ENCODE measurements at regions not wholly inside any gene's neighbourhood (a gene's known extent, or its start where the extent isn't known, plus 50 kb on each side); places are given as distances from the start of the nearest gene placed in this dataset.

DNA sequence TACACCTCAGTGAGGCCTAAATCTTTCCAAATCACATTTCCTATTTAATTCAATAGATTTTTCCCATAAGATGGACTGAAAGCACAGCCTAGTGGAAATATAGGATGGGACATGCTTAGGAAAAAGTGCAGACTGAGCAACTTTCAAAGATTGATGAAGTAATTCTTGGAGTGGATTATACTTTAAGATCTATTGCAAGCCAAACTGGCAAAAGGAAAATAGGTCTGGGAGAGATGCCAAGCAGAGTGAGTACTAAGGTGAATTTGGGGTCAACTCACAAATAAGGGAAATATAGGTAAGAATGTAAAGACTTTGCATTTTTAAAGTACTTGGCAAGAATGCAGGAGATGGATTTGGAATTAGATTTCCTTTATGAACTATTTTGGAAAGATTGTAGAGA, 170.2 kb upstream of the FOXG1 start:
- Histone ChIP-seq H2AFZ (ENCODE audit: control insufficient read depth, low read length) (no peak overlapping the region), H3K9me3 (ENCODE audit: control insufficient read depth, low read depth, low read length) (no peaks in the 10 kb centered on the region), H3K4me3 (ENCODE audit: control insufficient read depth in 2 of 3, extremely low read depth in 1 of 3, insufficient read depth in 2 of 3, low read depth in 1 of 3, low read length in 3 of 3) (no peak overlapping the region), H3K9ac (ENCODE audit: control insufficient read depth, extremely low read depth, insufficient read depth, low read length) (no peak overlapping the region), H3K27me3 (ENCODE audit: control insufficient read depth, extremely low read depth, insufficient read depth, low read length) (no peaks in the 10 kb centered on the region), H3K9me1 (ENCODE audit: control insufficient read depth, extremely low read depth, insufficient read depth, low read length) (no peaks in the 10 kb centered on the region), H3K27ac (ENCODE audit: control insufficient read depth, insufficient read depth, low read length) (no peak overlapping the region), H3K36me3 (ENCODE audit: control insufficient read depth in 2 of 2, extremely low read depth in 1 of 2, insufficient read depth in 2 of 2, low read length in 2 of 2) (no peaks in the 10 kb centered on the region), H3K4me2 (ENCODE audit: control insufficient read depth, extremely low read depth, insufficient read depth, low read depth, low read length) (no peak overlapping the region), H4K20me1 (ENCODE audit: control insufficient read depth, extremely low read depth, insufficient read depth, low read length) (no peaks in the 10 kb centered on the region), H3K4me1 (ENCODE audit: control insufficient read depth, extremely low read depth, insufficient read depth, low read length) (no peaks in the 10 kb centered on the region), H3K79me2 (ENCODE audit: control insufficient read depth, insufficient read depth, low read length) (no peaks in the 10 kb centered on the region)
- no peak for DNase-seq (ENCODE audit: low read depth, low spot score)
- FAIRE-seq = no peak
- dilution Hi-C loops (cut with MboI; ENCODE audit: extremely low pct_ligation_motif_present, low sequenced_read_pairs) = no loop called here
- TF ChIP-seq EZH2 (IDR thresholded peaks at IDR 0.05; ENCODE audit: low read length) = no peak
- TF ChIP-seq, protein P1, sequence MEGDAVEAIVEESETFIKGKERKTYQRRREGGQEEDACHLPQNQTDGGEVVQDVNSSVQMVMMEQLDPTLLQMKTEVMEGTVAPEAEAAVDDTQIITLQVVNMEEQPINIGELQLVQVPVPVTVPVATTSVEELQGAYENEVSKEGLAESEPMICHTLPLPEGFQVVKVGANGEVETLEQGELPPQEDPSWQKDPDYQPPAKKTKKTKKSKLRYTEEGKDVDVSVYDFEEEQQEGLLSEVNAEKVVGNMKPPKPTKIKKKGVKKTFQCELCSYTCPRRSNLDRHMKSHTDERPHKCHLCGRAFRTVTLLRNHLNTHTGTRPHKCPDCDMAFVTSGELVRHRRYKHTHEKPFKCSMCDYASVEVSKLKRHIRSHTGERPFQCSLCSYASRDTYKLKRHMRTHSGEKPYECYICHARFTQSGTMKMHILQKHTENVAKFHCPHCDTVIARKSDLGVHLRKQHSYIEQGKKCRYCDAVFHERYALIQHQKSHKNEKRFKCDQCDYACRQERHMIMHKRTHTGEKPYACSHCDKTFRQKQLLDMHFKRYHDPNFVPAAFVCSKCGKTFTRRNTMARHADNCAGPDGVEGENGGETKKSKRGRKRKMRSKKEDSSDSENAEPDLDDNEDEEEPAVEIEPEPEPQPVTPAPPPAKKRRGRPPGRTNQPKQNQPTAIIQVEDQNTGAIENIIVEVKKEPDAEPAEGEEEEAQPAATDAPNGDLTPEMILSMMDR (optimal IDR thresholded peaks at IDR 0.05 in 1 of 3, IDR thresholded peaks at IDR 0.05 in 1 of 3, conservative IDR thresholded peaks at IDR 0.05 in 1 of 3; ENCODE audit: extremely low read depth in 1 of 3, insufficient read depth in 2 of 3, low read length in 3 of 3) = no peak

DNA sequence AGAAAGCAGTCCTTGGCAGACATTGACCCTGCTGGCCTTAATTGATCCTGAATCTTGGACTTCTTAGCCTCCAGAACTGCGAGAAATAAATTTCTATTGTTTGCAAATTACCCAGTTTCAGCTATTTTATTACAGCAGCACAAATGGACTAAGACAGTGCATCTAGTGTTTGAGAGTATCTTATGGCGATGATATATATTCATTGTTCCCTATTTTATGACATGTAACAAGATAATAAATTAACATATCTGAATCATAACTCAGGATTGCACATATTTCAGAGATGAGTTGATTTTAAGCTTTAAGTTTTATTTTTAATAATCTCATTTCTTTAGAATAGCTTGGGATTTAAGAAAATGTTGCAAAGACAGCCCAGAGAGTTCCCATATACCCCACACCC, 167.4 kb upstream of the FOXG1 start:
- dilution Hi-C loops (cut with MboI; ENCODE audit: extremely low pct_ligation_motif_present, low sequenced_read_pairs) = no loop called here
- H2AFZ ChIP-seq (ENCODE audit: control insufficient read depth, low read length) = no peak overlapping the region
- H3K27ac ChIP-seq (ENCODE audit: control insufficient read depth, insufficient read depth, low read length) = no peak overlapping the region
- TF ChIP-seq, protein P1 (optimal IDR thresholded peaks at IDR 0.05 in 1 of 3, IDR thresholded peaks at IDR 0.05 in 1 of 3, conservative IDR thresholded peaks at IDR 0.05 in 1 of 3; ENCODE audit: extremely low read depth in 1 of 3, insufficient read depth in 2 of 3, low read length in 3 of 3) = no peak
- TF ChIP-seq EZH2 (IDR thresholded peaks at IDR 0.05; ENCODE audit: low read length) = no peak
- no peaks in the 10 kb centered on the region for H3K4me1 ChIP-seq (ENCODE audit: control insufficient read depth, extremely low read depth, insufficient read depth, low read length)
- H3K79me2 ChIP-seq (ENCODE audit: control insufficient read depth, insufficient read depth, low read length) = no peaks in the 10 kb centered on the region
- H3K4me2 ChIP-seq (ENCODE audit: control insufficient read depth, extremely low read depth, insufficient read depth, low read depth, low read length) = no peak overlapping the region
- H3K4me3 ChIP-seq (ENCODE audit: control insufficient read depth in 2 of 3, extremely low read depth in 1 of 3, insufficient read depth in 2 of 3, low read depth in 1 of 3, low read length in 3 of 3) = no peak overlapping the region
- no peaks in the 10 kb centered on the region for H3K9me1 ChIP-seq (ENCODE audit: control insufficient read depth, extremely low read depth, insufficient read depth, low read length)
- H3K27me3 ChIP-seq (ENCODE audit: control insufficient read depth, extremely low read depth, insufficient read depth, low read length) = no peaks in the 10 kb centered on the region
- no peak overlapping the region for H3K9ac ChIP-seq (ENCODE audit: control insufficient read depth, extremely low read depth, insufficient read depth, low read length)
- H4K20me1 ChIP-seq (ENCODE audit: control insufficient read depth, extremely low read depth, insufficient read depth, low read length) = no peaks in the 10 kb centered on the region
- DNase-seq (ENCODE audit: low read depth, low spot score) (no peak), FAIRE-seq (no peak)
- no peaks in the 10 kb centered on the region for H3K36me3 ChIP-seq (ENCODE audit: control insufficient read depth in 2 of 2, extremely low read depth in 1 of 2, insufficient read depth in 2 of 2, low read length in 2 of 2)
- no peaks in the 10 kb centered on the region for H3K9me3 ChIP-seq (ENCODE audit: control insufficient read depth, low read depth, low read length)

Measured in keratinocyte (primary cell).